ENCODE measurements at regions not wholly inside any gene's neighbourhood (a gene's known extent, or its start where the extent isn't known, plus 50 kb on each side); places are given as distances from the start of the nearest gene placed in this dataset.

GRCh38 chr11:86132667-86133249 lies 63.9 kb upstream of the PICALM start:
- no peak for DNase-seq (ENCODE audit: low read depth, low spot score)
- no peak overlapping the region for H3K4me3 Mint-ChIP-seq
- H3K27ac Mint-ChIP-seq (ENCODE audit: unreplicated experiment): no peak overlapping the region
- H3K9me3 Mint-ChIP-seq: no peaks in the 10 kb centered on the region
- H3K27me3 Mint-ChIP-seq (ENCODE audit: low read depth): no peaks in the 10 kb centered on the region
- H3K36me3 Mint-ChIP-seq (ENCODE audit: low read depth): no peaks in the 10 kb centered on the region
- no peak for TF ChIP-seq CTCF (conservative IDR thresholded peaks at IDR 0.05)
- no peaks in the 10 kb centered on the region for H3K4me1 Mint-ChIP-seq

- no peak for TF ChIP-seq CTCF (conservative IDR thresholded peaks at IDR 0.05)
- DNase-seq (ENCODE audit: low read depth, low spot score): no peak
- Mint-ChIP-seq H3K27me3 (ENCODE audit: low read depth) (no peaks in the 10 kb centered on the region), H3K4me1 (no peaks in the 10 kb centered on the region), H3K4me3 (no peak overlapping the region), H3K36me3 (ENCODE audit: low read depth) (no peaks in the 10 kb centered on the region), H3K9me3 (no peaks in the 10 kb centered on the region), H3K27ac (ENCODE audit: unreplicated experiment) (no peak overlapping the region)
These were observed 61.1 kb upstream of the PICALM start for GRCh38 chr11:86129740-86130540.

GRCh38 chr11:86128914-86129313 lies 60.0 kb upstream of the PICALM start:
- DNase-seq (ENCODE audit: low read depth, low spot score): no peak
- H3K4me3 Mint-ChIP-seq: no peak overlapping the region
- no peaks in the 10 kb centered on the region for H3K27me3 Mint-ChIP-seq (ENCODE audit: low read depth)
- H3K27ac Mint-ChIP-seq (ENCODE audit: unreplicated experiment): no peak overlapping the region
- H3K4me1 Mint-ChIP-seq: no peaks in the 10 kb centered on the region
- TF ChIP-seq CTCF (conservative IDR thresholded peaks at IDR 0.05): no peak
- H3K9me3 Mint-ChIP-seq: no peaks in the 10 kb centered on the region
- no peaks in the 10 kb centered on the region for H3K36me3 Mint-ChIP-seq (ENCODE audit: low read depth)

- Mint-ChIP-seq H3K27ac (ENCODE audit: unreplicated experiment) (no peak overlapping the region), H3K27me3 (ENCODE audit: low read depth) (no peaks in the 10 kb centered on the region), H3K9me3 (no peaks in the 10 kb centered on the region), H3K4me3 (no peak overlapping the region), H3K4me1 (no peaks in the 10 kb centered on the region), H3K36me3 (ENCODE audit: low read depth) (no peaks in the 10 kb centered on the region)
- no peak for TF ChIP-seq CTCF (conservative IDR thresholded peaks at IDR 0.05)
- no peak for DNase-seq (ENCODE audit: low read depth, low spot score)
These were observed 58.0 kb upstream of the PICALM start for GRCh38 chr11:86126862-86127261.

GRCh38 chr11:86124251-86125233 lies 55.7 kb upstream of the PICALM start:
- H3K4me1 Mint-ChIP-seq: no peaks in the 10 kb centered on the region
- DNase-seq (ENCODE audit: low read depth, low spot score): no peak
- no peaks in the 10 kb centered on the region for H3K9me3 Mint-ChIP-seq
- no peak overlapping the region for H3K27ac Mint-ChIP-seq (ENCODE audit: unreplicated experiment)
- no peak for TF ChIP-seq CTCF (conservative IDR thresholded peaks at IDR 0.05)
- H3K4me3 Mint-ChIP-seq: no peak overlapping the region
- no peaks in the 10 kb centered on the region for H3K36me3 Mint-ChIP-seq (ENCODE audit: low read depth)
- H3K27me3 Mint-ChIP-seq (ENCODE audit: low read depth): no peaks in the 10 kb centered on the region
